ENCODE measurements at regions not wholly inside any gene's neighbourhood (a gene's known extent, or its start where the extent isn't known, plus 50 kb on each side); places are given as distances from the start of the nearest gene placed in this dataset.

- Histone ChIP-seq H3K9me3 (no peaks in the 10 kb centered on the region), H3K27ac (no peak overlapping the region), H3K27me3 (replicated peaks in 1 of 7) (no peaks in the 10 kb centered on the region), H3K4me1 (peaks cover 0 to 23% (median 10%) of the 10 kb centered on the region in 6 donors), H3K4me3 (no peak overlapping the region), H3K36me3 (peaks cover 0 to 7% (median 0%) of the 10 kb centered on the region in 6 donors)
- intact Hi-C loops (cut with DNase I; ENCODE audit: low total_unique reads), result no loop called here
- WGBS, 5 donors, result 84 to 99% (median 94%) methylated on average over 7 of the region's 7 CpGs
- TF ChIP-seq POLR2A (IDR thresholded peaks at IDR 0.05) (no peak), POLR2AphosphoS5 (IDR thresholded peaks at IDR 0.05) (no peak), CTCF (IDR thresholded peaks at IDR 0.05 in 8 of 11, conservative IDR thresholded peaks at IDR 0.05 in 3 of 11) (no peak)
- no peak for DNase-seq
These were observed 105.6 kb downstream of the VCPKMT start for GRCh38 chr14:50010752-50011151.

GRCh38 chr14:50011242-50011641 is 105.1 kb downstream of the VCPKMT start:
- Histone ChIP-seq H3K9me3 (no peaks in the 10 kb centered on the region), H3K4me3 (no peak overlapping the region), H3K4me1 (peaks cover 0 to 23% (median 10%) of the 10 kb centered on the region in 6 donors), H3K27ac (no peak overlapping the region), H3K27me3 (replicated peaks in 1 of 7) (no peaks in the 10 kb centered on the region), H3K36me3 (peaks cover 0 to 7% (median 0%) of the 10 kb centered on the region in 6 donors)
- no peak for DNase-seq
- TF ChIP-seq POLR2AphosphoS5 (IDR thresholded peaks at IDR 0.05) (no peak), CTCF (IDR thresholded peaks at IDR 0.05 in 8 of 11, conservative IDR thresholded peaks at IDR 0.05 in 3 of 11) (no peak), POLR2A (IDR thresholded peaks at IDR 0.05) (no peak)
- 91 to 94% (median 92%) methylated on average over 6 of the region's 6 CpGs for WGBS, 5 donors
- intact Hi-C loops (cut with DNase I; ENCODE audit: low total_unique reads), result no loop called here

GRCh38 chr14:50012644-50013043 is 103.7 kb downstream of the VCPKMT start:
- H3K9me3 ChIP-seq, result no peaks in the 10 kb centered on the region
- H3K27me3 ChIP-seq (replicated peaks in 1 of 7), result no peaks in the 10 kb centered on the region
- no peak for DNase-seq
- peaks cover 0 to 26% (median 10%) of the 10 kb centered on the region in 6 donors for H3K4me1 ChIP-seq
- peaks cover 0 to 7% (median 0%) of the 10 kb centered on the region in 6 donors for H3K36me3 ChIP-seq
- TF ChIP-seq POLR2AphosphoS5 (IDR thresholded peaks at IDR 0.05), result no peak
- no peak for TF ChIP-seq CTCF (IDR thresholded peaks at IDR 0.05 in 8 of 11, conservative IDR thresholded peaks at IDR 0.05 in 3 of 11)
- TF ChIP-seq POLR2A (IDR thresholded peaks at IDR 0.05), result no peak
- H3K27ac ChIP-seq, result no peak overlapping the region
- no peak overlapping the region for H3K4me3 ChIP-seq
- intact Hi-C loops (cut with DNase I; ENCODE audit: low total_unique reads), result no loop called here

GRCh38 chr14:50013198-50013918 is 103.0 kb downstream of the VCPKMT start:
- no peak for DNase-seq

More at GRCh38 chr14:50013198-50013918, 103.0 kb downstream of the VCPKMT start:
- no peaks in the 10 kb centered on the region for H3K27me3 ChIP-seq (replicated peaks in 1 of 7)
- intact Hi-C loops (cut with DNase I; ENCODE audit: low total_unique reads), result no loop called here
- peaks cover 0 to 26% (median 12%) of the 10 kb centered on the region in 6 donors for H3K4me1 ChIP-seq
- no peaks in the 10 kb centered on the region for H3K9me3 ChIP-seq
- H3K27ac ChIP-seq, result no peak overlapping the region
- 86 to 93% (median 91%) methylated on average over 7 of the region's 7 CpGs for WGBS, 5 donors
- H3K36me3 ChIP-seq, result peaks cover 0 to 7% (median 0%) of the 10 kb centered on the region in 6 donors
- no peak overlapping the region for H3K4me3 ChIP-seq
- no peak for TF ChIP-seq POLR2A (IDR thresholded peaks at IDR 0.05)
- TF ChIP-seq POLR2AphosphoS5 (IDR thresholded peaks at IDR 0.05), result no peak
- no peak for TF ChIP-seq CTCF (IDR thresholded peaks at IDR 0.05 in 8 of 11, conservative IDR thresholded peaks at IDR 0.05 in 3 of 11)
